ENCODE measurements at regions not wholly inside any gene's neighbourhood (a gene's known extent, or its start where the extent isn't known, plus 50 kb on each side); places are given as distances from the start of the nearest gene placed in this dataset.

DNA sequence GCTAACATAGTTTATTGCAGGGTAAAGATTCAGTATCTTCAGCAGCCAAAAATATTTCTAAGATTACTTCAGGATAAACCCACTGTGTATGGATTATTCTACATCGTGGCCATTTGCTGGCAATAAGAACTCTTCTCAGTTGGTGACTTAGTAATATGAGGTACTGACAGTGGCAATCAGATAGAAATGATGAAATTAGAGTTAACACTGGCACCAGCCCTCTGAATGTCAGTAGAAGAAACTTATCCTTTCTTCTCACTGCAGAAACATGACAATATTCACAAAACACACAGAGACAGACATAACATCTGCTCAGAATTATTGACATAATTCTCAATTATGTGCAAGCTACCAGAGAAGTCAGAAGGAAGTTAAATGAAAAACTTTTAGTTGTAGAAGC, 246.3 kb upstream of the COL3A1 start:
- H3K4me3 ChIP-seq (ENCODE audit: low read depth, low read length): no peak overlapping the region
- TF ChIP-seq, protein P1, sequence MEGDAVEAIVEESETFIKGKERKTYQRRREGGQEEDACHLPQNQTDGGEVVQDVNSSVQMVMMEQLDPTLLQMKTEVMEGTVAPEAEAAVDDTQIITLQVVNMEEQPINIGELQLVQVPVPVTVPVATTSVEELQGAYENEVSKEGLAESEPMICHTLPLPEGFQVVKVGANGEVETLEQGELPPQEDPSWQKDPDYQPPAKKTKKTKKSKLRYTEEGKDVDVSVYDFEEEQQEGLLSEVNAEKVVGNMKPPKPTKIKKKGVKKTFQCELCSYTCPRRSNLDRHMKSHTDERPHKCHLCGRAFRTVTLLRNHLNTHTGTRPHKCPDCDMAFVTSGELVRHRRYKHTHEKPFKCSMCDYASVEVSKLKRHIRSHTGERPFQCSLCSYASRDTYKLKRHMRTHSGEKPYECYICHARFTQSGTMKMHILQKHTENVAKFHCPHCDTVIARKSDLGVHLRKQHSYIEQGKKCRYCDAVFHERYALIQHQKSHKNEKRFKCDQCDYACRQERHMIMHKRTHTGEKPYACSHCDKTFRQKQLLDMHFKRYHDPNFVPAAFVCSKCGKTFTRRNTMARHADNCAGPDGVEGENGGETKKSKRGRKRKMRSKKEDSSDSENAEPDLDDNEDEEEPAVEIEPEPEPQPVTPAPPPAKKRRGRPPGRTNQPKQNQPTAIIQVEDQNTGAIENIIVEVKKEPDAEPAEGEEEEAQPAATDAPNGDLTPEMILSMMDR (conservative IDR thresholded peaks at IDR 0.05; ENCODE audit: low read depth, low read length): no peak
- DNase-seq (ENCODE audit: low read depth): no peak

DNA sequence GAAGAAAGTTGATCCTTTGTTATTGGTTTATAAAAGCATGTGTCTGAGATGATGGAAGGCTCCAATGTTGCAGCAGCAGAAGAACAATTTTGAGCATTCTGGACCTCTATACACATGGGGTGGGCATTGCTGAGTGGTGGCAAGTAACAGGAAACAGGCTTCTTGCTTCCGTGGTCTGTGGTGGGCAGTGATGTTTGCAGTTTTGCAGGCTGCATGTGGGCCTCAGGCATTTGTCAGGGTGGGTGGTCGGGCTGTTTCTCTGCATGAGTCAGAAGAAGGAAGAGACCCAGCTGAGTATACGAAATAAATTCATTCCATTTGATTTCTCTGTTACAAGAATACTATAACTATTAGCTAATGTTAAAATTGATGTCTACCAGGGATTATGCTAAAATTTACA, 239.5 kb upstream of the COL3A1 start:
- H3K4me3 ChIP-seq (ENCODE audit: low read depth, low read length): no peak overlapping the region
- no peak for DNase-seq (ENCODE audit: low read depth)
- TF ChIP-seq, protein P1 (conservative IDR thresholded peaks at IDR 0.05; ENCODE audit: low read depth, low read length): no peak

DNA sequence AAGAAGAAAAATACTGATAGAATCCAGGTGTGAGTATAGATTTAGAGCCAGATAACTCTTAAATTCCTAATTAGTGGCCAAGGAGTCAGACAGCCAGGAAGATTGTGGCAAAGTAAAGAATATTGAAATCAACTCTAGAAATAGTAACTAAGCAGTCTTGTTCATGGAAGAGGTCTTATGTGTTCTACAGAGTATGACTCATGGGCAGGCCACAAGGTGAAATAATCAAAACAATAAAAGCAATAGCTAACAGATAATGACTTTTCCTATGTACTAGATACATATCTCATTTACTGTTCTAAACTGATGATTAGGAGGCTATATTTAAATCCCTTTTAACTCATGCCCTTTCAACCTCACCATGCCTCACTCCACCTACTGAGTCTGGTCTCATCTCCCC, 227.4 kb upstream of the COL3A1 start:
- TF ChIP-seq, protein P1 (conservative IDR thresholded peaks at IDR 0.05; ENCODE audit: low read depth, low read length): no peak
- no peak for DNase-seq (ENCODE audit: low read depth)
- no peak overlapping the region for H3K4me3 ChIP-seq (ENCODE audit: low read depth, low read length)

DNA sequence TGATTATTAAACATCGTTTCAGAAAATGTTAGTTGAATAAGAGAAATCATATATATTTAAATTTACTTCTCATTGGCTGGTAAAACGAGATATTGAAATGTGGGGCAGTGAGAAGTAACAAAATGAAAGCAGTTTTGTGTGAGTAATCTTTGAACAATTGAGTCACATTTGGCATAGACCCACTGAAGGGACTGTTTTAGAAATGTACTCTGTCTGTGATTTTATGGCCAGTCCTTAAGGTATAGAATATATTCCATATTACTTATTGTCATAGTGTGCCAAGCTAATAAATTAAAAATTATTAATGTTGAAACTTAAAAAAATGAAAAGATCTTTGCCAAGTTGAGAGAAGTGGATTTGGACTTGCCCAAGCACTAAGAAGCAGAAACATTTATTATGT, 222.4 kb upstream of the COL3A1 start:
- no peak for DNase-seq (ENCODE audit: low read depth)
- H3K4me3 ChIP-seq (ENCODE audit: low read depth, low read length): no peak overlapping the region
- TF ChIP-seq, protein P1 (conservative IDR thresholded peaks at IDR 0.05; ENCODE audit: low read depth, low read length): no peak

DNA sequence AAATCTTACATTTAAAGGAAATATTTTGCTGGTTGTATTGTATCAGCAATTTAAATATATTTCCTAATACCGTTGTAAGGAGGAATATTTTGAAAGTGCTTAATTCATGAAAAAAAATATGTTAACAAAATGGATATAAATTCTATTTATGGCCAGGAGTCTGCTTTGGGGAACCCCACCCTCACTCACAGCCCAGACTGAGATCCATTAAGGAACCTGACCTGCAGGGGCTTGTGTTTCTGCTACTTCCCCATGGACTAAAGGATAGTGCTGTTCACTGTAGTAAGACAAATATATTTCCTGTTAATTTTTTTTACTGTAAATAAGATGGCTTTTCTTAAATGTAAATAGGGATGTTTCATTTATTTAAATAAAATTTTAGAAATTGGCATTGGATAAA, 221.9 kb upstream of the COL3A1 start:
- DNase-seq (ENCODE audit: low read depth): no peak
- TF ChIP-seq, protein P1 (conservative IDR thresholded peaks at IDR 0.05; ENCODE audit: low read depth, low read length): no peak
- H3K4me3 ChIP-seq (ENCODE audit: low read depth, low read length): no peak overlapping the region

DNA sequence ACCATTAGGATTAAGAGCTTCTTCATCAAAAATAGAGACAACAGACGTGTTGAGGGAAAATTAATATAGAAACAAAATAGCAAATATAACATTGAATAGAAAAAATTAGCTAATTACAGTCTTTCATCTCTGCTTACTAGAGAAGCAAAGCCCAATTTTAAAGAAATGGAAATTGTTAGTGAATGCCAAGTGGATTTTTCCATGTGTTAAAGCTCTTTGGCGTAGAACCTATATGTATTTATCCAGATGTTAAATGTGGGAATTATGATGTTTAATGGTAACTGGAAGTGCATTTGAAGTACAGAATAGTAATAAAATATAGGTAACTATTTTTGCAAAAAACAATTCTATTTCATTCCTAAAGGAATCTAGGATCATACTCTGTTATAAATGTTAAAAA, 212.0 kb upstream of the COL3A1 start:
- no peak for DNase-seq (ENCODE audit: low read depth)
- H3K4me3 ChIP-seq (ENCODE audit: low read depth, low read length): no peak overlapping the region
- TF ChIP-seq, protein P1 (conservative IDR thresholded peaks at IDR 0.05; ENCODE audit: low read depth, low read length): no peak

DNA sequence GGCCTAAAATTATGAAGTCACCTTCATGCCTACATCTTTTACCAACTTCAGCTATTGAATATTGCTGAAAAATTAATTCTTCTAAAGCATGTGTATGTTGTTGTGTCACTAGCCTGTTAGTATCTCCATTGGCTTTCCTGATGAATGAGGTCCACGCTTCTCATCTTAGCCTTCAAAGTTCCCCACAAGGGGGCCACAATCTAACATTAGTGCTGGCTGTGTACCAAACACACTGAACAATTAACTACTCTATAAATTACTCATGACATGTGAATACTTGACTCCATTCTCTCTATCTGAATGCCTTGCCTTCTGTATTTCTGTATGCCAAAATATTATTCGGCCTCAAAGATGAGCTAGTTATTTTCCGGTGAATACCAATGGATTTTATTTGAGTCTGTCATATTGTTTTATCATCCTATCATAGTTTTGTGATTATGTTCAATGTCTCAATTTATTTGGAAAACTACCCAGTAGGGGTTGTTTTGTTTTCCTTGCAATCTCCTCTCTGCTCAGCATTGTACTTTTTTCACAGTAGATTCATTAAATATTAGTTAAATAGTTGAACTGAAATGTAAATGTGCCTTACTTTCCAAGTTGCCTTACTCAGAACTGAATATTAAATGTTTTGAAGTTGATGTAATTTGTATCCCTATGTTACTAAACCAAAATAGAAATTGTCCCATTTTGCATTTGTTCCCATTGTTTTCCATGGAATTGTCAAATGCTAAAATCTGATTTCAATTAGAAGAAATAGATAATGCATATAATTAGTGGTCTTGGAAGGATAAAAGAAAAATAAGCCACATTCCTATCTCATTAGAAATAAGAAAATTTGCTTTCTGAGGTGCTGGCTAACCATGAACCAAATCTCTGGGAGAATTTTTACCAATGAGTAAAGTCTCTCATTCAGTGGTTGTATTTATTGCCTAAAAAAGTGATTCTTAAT, 208.4 kb upstream of the COL3A1 start:
- H3K4me3 ChIP-seq (ENCODE audit: low read depth, low read length): no peak overlapping the region
- no peak for DNase-seq (ENCODE audit: low read depth)
- TF ChIP-seq, protein P1 (conservative IDR thresholded peaks at IDR 0.05; ENCODE audit: low read depth, low read length): peak; percentile 64

Data from epithelial cell of proximal tubule (primary cell).